ENCODE measurements at regions not wholly inside any gene's neighbourhood (a gene's known extent, or its start where the extent isn't known, plus 50 kb on each side); places are given as distances from the start of the nearest gene placed in this dataset.

DNA sequence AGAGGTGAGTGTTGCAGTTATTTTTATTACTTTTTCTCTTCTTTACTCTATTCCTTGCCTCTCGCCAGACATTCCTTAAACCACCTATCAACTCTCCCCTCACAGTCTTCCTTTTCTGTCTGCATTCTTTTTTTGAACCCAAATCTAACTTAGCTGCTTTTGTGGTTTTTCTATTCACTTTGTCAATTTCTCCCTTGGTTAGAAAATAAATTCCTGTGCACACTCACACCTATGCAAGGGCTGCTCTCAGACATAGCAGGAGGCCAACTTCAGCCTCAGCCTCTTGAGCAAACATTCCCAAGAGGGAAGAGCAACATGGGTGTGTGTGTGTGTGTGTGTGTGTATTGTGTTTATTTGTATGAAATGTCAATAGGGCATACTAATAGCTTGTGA lies 808.6 kb downstream of the RNF144A start:
- TF ChIP-seq, protein P1, sequence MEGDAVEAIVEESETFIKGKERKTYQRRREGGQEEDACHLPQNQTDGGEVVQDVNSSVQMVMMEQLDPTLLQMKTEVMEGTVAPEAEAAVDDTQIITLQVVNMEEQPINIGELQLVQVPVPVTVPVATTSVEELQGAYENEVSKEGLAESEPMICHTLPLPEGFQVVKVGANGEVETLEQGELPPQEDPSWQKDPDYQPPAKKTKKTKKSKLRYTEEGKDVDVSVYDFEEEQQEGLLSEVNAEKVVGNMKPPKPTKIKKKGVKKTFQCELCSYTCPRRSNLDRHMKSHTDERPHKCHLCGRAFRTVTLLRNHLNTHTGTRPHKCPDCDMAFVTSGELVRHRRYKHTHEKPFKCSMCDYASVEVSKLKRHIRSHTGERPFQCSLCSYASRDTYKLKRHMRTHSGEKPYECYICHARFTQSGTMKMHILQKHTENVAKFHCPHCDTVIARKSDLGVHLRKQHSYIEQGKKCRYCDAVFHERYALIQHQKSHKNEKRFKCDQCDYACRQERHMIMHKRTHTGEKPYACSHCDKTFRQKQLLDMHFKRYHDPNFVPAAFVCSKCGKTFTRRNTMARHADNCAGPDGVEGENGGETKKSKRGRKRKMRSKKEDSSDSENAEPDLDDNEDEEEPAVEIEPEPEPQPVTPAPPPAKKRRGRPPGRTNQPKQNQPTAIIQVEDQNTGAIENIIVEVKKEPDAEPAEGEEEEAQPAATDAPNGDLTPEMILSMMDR (conservative IDR thresholded peaks at IDR 0.05; ENCODE audit: low read length), result no peak
- TF ChIP-seq EZH2phosphoT487 (IDR thresholded peaks at IDR 0.05; ENCODE audit: borderline replicate concordance), result no peak

Measured in Loucy (cell line).